ENCODE measurements at regions not wholly inside any gene's neighbourhood (a gene's known extent, or its start where the extent isn't known, plus 50 kb on each side); places are given as distances from the start of the nearest gene placed in this dataset.

GRCh38 chr13:90706631-90707030, 640.9 kb upstream of the MIR17HG start:
- H3K27me3 ChIP-seq (ENCODE audit: control insufficient read depth, insufficient read depth, low read length): no peaks in the 10 kb centered on the region
- DNase-seq (ENCODE audit: low read depth, low spot score): no peak
- no peak overlapping the region for H3K27ac ChIP-seq (ENCODE audit: low read depth, low read length)
- ChIA-PET POLR2A (no interaction called here), CTCF (no interaction called here)
- TF ChIP-seq CTCF (IDR thresholded peaks at IDR 0.05; ENCODE audit: low read depth, low read length): no peak
- no peak overlapping the region for H3K4me3 ChIP-seq (ENCODE audit: low read depth, low read length)
- H3K9me3 ChIP-seq (ENCODE audit: control insufficient read depth, insufficient read depth, low read length): no peaks in the 10 kb centered on the region

GRCh38 chr13:90708128-90708527, 639.4 kb upstream of the MIR17HG start:
- Histone ChIP-seq H3K4me3 (ENCODE audit: low read depth, low read length) (no peak overlapping the region), H3K27me3 (ENCODE audit: control insufficient read depth, insufficient read depth, low read length) (no peaks in the 10 kb centered on the region), H3K27ac (ENCODE audit: low read depth, low read length) (no peak overlapping the region), H3K9me3 (ENCODE audit: control insufficient read depth, insufficient read depth, low read length) (no peaks in the 10 kb centered on the region)
- POLR2A ChIA-PET: no interaction called here
- no peak for DNase-seq (ENCODE audit: low read depth, low spot score)
- CTCF ChIA-PET: no interaction called here
- TF ChIP-seq CTCF (IDR thresholded peaks at IDR 0.05; ENCODE audit: low read depth, low read length): no peak

GRCh38 chr13:90709319-90709718, 638.2 kb upstream of the MIR17HG start:
- ChIA-PET CTCF (no interaction called here), POLR2A (no interaction called here)
- no peak for DNase-seq (ENCODE audit: low read depth, low spot score)
- TF ChIP-seq CTCF (IDR thresholded peaks at IDR 0.05; ENCODE audit: low read depth, low read length): no peak
- Histone ChIP-seq H3K4me3 (ENCODE audit: low read depth, low read length) (no peak overlapping the region), H3K27ac (ENCODE audit: low read depth, low read length) (no peak overlapping the region), H3K27me3 (ENCODE audit: control insufficient read depth, insufficient read depth, low read length) (no peaks in the 10 kb centered on the region), H3K9me3 (ENCODE audit: control insufficient read depth, insufficient read depth, low read length) (no peaks in the 10 kb centered on the region)

- no peaks in the 10 kb centered on the region for H3K9me3 ChIP-seq (ENCODE audit: control insufficient read depth, insufficient read depth, low read length)
- H3K4me3 ChIP-seq (ENCODE audit: low read depth, low read length): no peak overlapping the region
- CTCF ChIA-PET: no interaction called here
- H3K27me3 ChIP-seq (ENCODE audit: control insufficient read depth, insufficient read depth, low read length): no peaks in the 10 kb centered on the region
- no peak for DNase-seq (ENCODE audit: low read depth, low spot score)
- H3K27ac ChIP-seq (ENCODE audit: low read depth, low read length): no peak overlapping the region
- POLR2A ChIA-PET: no interaction called here
- TF ChIP-seq CTCF (IDR thresholded peaks at IDR 0.05; ENCODE audit: low read depth, low read length): no peak
Observed at GRCh38 chr13:90710164-90710759, 637.2 kb upstream of the MIR17HG start.

GRCh38 chr13:90713441-90714133, 633.9 kb upstream of the MIR17HG start:
- no peak overlapping the region for H3K4me3 ChIP-seq (ENCODE audit: low read depth, low read length)
- no peaks in the 10 kb centered on the region for H3K9me3 ChIP-seq (ENCODE audit: control insufficient read depth, insufficient read depth, low read length)
- POLR2A ChIA-PET: no interaction called here
- no peak overlapping the region for H3K27ac ChIP-seq (ENCODE audit: low read depth, low read length)
- DNase-seq (ENCODE audit: low read depth, low spot score): no peak
- TF ChIP-seq CTCF (IDR thresholded peaks at IDR 0.05; ENCODE audit: low read depth, low read length): no peak
- CTCF ChIA-PET: no interaction called here
- no peaks in the 10 kb centered on the region for H3K27me3 ChIP-seq (ENCODE audit: control insufficient read depth, insufficient read depth, low read length)

Measured in AG04450 (cell line).